Small intestine (tissue), 7 donors: ENCODE measurements at regions not wholly inside any gene's neighbourhood (a gene's known extent, or its start where the extent isn't known, plus 50 kb on each side); places are given as distances from the start of the nearest gene placed in this dataset.
A peak's percentile ranks its signal among the peaks of the same experiment; 100 is the strongest.

Experiments used
- DNase-seq, 2 donors: peaks; one replicate each; pipeline versions ENCODE4 v3.0.0 to v3.0.0-alpha.2; 2013
- FAIRE-seq: peaks from 2 replicates; lab custom pipeline; 2012; peaks lifted over from hg19 to GRCh38; lab: Jason Lieb, UNC
- H3K27ac ChIP-seq, 3 donors: one replicate each; pipeline ENCODE4 v1.5.1; 2013; ENCODE audit warnings: low read length in 2 of 3, mild to moderate bottlenecking in 2 of 3, control low read depth in 1 of 3, inconsistent platforms in 1 of 3, low read depth in 1 of 3, moderate library complexity in 1 of 3
- H3K27me3 ChIP-seq, 3 donors: one replicate each; pipeline ENCODE4 v1.6.1; 2013; ENCODE audit warnings: low read length in 3 of 3, inconsistent platforms in 1 of 3; ENCODE audit not compliant: control insufficient read depth in 3 of 3, insufficient read depth in 3 of 3
- H3K36me3 ChIP-seq, 3 donors: one replicate each; pipeline ENCODE4 v1.6.1; 2013; ENCODE audit warnings: low read length in 3 of 3, inconsistent platforms in 1 of 3, low read depth in 1 of 3, mild to moderate bottlenecking in 1 of 3, moderate library complexity in 1 of 3; ENCODE audit not compliant: control insufficient read depth in 3 of 3, insufficient read depth in 2 of 3
- H3K4me1 ChIP-seq, 3 donors: one replicate each; pipeline ENCODE4 v1.6.1; 2013; ENCODE audit warnings: low read length in 2 of 3, inconsistent platforms in 1 of 3, low read depth in 1 of 3, mild to moderate bottlenecking in 1 of 3, moderate library complexity in 1 of 3; ENCODE audit not compliant: control insufficient read depth in 3 of 3, insufficient read depth in 2 of 3
- H3K4me3 ChIP-seq, 3 donors: one replicate each; pipeline ENCODE4 v1.5.1; 2013; ENCODE audit warnings: low read length in 3 of 3, control low read depth in 1 of 3, inconsistent platforms in 1 of 3, low read depth in 1 of 3, mild to moderate bottlenecking in 1 of 3, moderate library complexity in 1 of 3
- H3K9me3 ChIP-seq, 2 donors: one replicate each; pipeline ENCODE4 v1.6.1; 2013; ENCODE audit warnings: low read depth in 1 of 2, low read length in 1 of 2; ENCODE audit not compliant: control insufficient read depth in 2 of 2, insufficient read depth in 1 of 2
- WGBS, 3 donors: extraction: QIAGEN DNeasy Blood & Tissue Kit; methylation state at CpG; one replicate each; pipeline ENCODE4 v1.1.7; 2013; 5-methylcytosine and 5-hydroxymethylcytosine counted together
- donor health status: healthy with polysubstance abuse.
- donor health status: control.
- donor health status: control.
- donor health status: Bipolar disorder and iron deficiency.
- donor health status: healthy.

DNA sequence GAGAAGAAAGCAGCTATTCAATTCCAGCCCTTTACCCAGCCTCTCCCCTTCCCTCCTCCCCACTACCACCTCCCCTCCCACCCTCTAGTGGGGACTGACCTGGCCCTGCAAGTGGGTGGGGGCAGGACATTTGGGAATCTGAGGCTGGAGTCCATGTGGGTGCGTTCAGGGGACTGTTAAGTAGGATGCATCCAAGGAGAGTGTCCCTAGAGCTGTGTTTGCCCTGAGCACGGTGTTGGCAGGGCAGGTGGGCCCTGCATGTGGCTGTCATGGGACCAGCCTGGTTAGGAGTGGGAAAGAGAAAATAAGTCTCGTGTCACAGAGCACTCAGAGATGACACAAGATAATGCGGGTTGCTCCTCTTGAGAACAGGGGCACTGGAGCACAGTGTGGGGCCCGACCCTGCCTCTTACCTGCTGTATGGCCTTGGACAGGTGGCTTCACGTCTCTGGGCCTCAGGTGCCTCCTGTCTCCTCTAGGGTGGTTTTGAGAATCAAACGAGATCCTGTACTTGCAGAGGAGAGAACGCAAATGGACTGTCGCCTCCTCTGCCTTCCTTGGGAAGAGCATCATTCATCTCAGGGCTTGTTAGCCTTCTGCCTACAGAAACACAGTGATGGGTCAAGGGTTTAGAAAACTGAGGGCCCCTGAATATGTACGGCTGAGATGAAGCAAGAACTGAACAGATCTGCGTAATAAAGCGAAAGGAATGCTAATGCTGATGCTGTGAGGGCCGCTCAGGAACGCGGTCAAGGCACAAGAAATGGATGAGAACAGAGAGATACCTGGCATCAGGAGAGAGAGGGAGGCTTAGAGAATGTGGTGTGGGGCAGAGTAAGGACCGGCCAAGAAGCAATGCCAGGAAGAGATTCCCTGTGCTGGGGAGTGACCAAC lies 187.7 kb upstream of the HAAO start:
- DNase-seq (peak in 1 of 2 donors; percentile 94), FAIRE-seq (no peak)
- WGBS, 3 donors, result 52 to 77% (median 65%) methylated on average over 16 of the region's 16 CpGs
- H3K4me3 ChIP-seq, result no peak overlapping the region
- peaks cover 0 to 4% of the 10 kb centered on the region in 2 donors for H3K9me3 ChIP-seq
- H3K27me3 ChIP-seq, result no peaks in the 10 kb centered on the region
- H3K36me3 ChIP-seq, result peaks cover 0 to 7% (median 0%) of the 10 kb centered on the region in 3 donors
- H3K27ac ChIP-seq, result peak overlapping the region in 2 of 3 donors; percentile 79 to 81
- H3K4me1 ChIP-seq, result peaks cover 0 to 72% (median 0%) of the 10 kb centered on the region in 3 donors

- H3K27me3 ChIP-seq, result no peaks in the 10 kb centered on the region
- H3K36me3 ChIP-seq, result peaks cover 0 to 7% (median 0%) of the 10 kb centered on the region in 3 donors
- H3K27ac ChIP-seq, result peak overlapping the region in 2 of 3 donors; percentile 82 to 85
- H3K4me3 ChIP-seq, result no peak overlapping the region
- peaks cover 0 to 4% of the 10 kb centered on the region in 2 donors for H3K9me3 ChIP-seq
- peaks cover 0 to 79% (median 0%) of the 10 kb centered on the region in 3 donors for H3K4me1 ChIP-seq
- DNase-seq, result peak in 1 of 2 donors; percentile 90
- FAIRE-seq, result no peak
- 12 to 49% (median 31%) methylated on average over 5 of the region's 5 CpGs for WGBS, 3 donors
Observed at GRCh38 chr2:42979416-42979869, 187.1 kb upstream of the HAAO start.

GRCh38 chr2:42978887-42979415 lies 186.6 kb upstream of the HAAO start:
- H3K27ac ChIP-seq, result peak overlapping the region in 2 of 3 donors; percentile 82 to 85
- DNase-seq (peak in 1 of 2 donors; percentile 61), FAIRE-seq (no peak)
- H3K27me3 ChIP-seq, result no peaks in the 10 kb centered on the region
- WGBS, 3 donors, result 25 to 72% (median 48%) methylated on average over 7 of the region's 7 CpGs
- H3K4me1 ChIP-seq, result peaks cover 0 to 81% (median 0%) of the 10 kb centered on the region in 3 donors
- peaks cover 0 to 7% (median 0%) of the 10 kb centered on the region in 3 donors for H3K36me3 ChIP-seq
- no peak overlapping the region for H3K4me3 ChIP-seq
- peaks cover 0 to 4% of the 10 kb centered on the region in 2 donors for H3K9me3 ChIP-seq

- DNase-seq (peak in 1 of 2 donors; percentile 68), FAIRE-seq (no peak)
- Histone ChIP-seq H3K36me3 (peaks cover 0 to 11% (median 0%) of the 10 kb centered on the region in 3 donors), H3K27me3 (no peaks in the 10 kb centered on the region), H3K27ac (peak overlapping the region in 2 of 3 donors; percentile 82 to 85), H3K9me3 (peaks cover 0 to 4% of the 10 kb centered on the region in 2 donors), H3K4me3 (no peak overlapping the region), H3K4me1 (peaks cover 0 to 80% (median 0%) of the 10 kb centered on the region in 3 donors)
- 66 to 84% (median 79%) methylated on average over 5 of the region's 5 CpGs for WGBS, 3 donors
Observed at GRCh38 chr2:42978175-42978886, 185.9 kb upstream of the HAAO start.

- H3K36me3 ChIP-seq, result peaks cover 0 to 16% (median 0%) of the 10 kb centered on the region in 3 donors
- peaks cover 0 to 76% (median 0%) of the 10 kb centered on the region in 3 donors for H3K4me1 ChIP-seq
- H3K27ac ChIP-seq, result peak overlapping the region in 1 of 3 donors; percentile 85
- no peak overlapping the region for H3K4me3 ChIP-seq
- peaks cover 0 to 10% of the 10 kb centered on the region in 2 donors for H3K9me3 ChIP-seq
- DNase-seq (no peak), FAIRE-seq (no peak)
- WGBS, 3 donors, result 67 to 72% (median 70%) methylated on average over 12 of the region's 12 CpGs
- H3K27me3 ChIP-seq, result no peaks in the 10 kb centered on the region
Observed at GRCh38 chr2:42977270-42978174, 185.1 kb upstream of the HAAO start.

DNA sequence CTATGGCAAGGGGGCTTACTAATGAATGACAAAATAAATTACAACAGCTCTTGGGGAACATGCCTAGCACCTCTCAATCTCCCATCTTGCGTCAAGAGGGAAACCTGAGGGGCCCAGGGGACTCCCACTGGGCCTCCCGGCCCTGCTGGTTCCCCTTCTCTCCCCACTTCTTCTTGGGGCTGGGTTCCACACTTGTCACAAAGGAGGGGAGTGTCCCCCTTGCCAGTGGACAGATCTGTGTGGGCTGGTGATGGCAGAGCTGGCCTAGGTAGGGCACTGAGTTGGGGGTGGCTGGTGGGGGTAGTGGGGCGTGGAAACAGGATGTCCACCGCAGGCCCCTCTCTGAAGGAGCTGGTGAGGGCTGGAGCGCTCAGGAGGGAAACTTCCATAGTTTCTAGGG lies 184.0 kb upstream of the HAAO start:
- peaks cover 0 to 6% of the 10 kb centered on the region in 2 donors for H3K9me3 ChIP-seq
- no peaks in the 10 kb centered on the region for H3K27me3 ChIP-seq
- H3K4me3 ChIP-seq, result no peak overlapping the region
- no peak for DNase-seq
- FAIRE-seq, result no peak
- peaks cover 0 to 18% (median 0%) of the 10 kb centered on the region in 3 donors for H3K36me3 ChIP-seq
- no peak overlapping the region for H3K27ac ChIP-seq
- WGBS, 3 donors, result 81 to 94% (median 87%) methylated on average over 5 of the region's 5 CpGs
- H3K4me1 ChIP-seq, result peaks cover 0 to 75% (median 0%) of the 10 kb centered on the region in 3 donors
